HTERT RPE-1 (cell line): ENCODE measurements at regions not wholly inside any gene's neighbourhood (a gene's known extent, or its start where the extent isn't known, plus 50 kb on each side); places are given as distances from the start of the nearest gene placed in this dataset.
"Not testable (repeated sequence)": the region's sequence is repeated elsewhere in the genome, so short reads cannot be mapped to it uniquely, and the experiment has no call there.

ENCODE experiments used
- in situ Hi-C: fragments of 300-500 bp; cut with MboI; formaldehyde crosslinking; loops from 4 replicates; pipeline ENCODE4 v1.14.3; 2020; ENCODE audit warnings: low sequenced_read_pairs

DNA sequence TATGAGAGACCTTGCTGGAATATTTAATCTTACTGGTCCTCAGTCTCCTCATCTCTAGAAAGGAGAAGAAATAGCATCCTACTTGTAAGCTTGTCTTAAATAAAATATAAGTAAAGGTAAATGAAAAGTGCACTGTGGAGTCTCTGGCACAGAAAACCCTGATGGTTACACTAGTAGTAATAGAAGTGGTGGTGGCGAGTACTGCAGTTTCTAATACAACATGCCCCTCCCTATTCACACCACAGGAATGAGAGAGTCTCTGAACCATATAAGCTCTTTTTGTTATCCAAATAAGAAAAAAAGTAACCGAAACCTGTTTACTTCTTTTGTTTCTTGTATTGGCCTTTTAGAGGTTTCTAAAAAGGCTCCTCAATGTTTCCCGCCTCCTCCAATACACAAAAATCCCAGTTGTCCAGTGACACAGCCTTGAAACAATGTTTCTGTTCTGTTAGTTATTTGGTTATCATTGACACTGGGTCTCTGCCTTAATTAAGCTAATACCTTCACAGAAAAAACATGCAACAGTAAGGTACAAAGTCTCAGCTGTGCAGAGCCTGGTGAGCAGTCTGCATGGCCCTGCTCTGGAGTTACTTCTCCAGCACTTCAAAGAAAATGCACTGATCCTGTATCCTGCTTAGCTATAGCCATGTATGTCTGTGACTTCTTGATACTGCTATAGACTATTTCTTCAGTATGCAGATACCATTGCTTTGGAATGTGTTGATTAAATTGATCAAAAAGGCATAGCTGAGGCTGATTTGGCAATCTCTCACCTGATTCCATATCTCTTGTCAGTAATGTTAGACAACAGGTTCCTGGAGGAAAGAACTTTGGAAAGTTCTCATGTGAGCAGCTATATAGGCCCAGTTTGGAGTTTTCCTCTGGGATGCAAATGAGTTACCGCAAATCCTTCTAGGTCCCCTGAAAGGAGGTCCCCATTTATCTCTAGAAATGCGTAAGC lies 315.6 kb upstream of the IL12A start:
- in situ Hi-C loops, result no loop called here

DNA sequence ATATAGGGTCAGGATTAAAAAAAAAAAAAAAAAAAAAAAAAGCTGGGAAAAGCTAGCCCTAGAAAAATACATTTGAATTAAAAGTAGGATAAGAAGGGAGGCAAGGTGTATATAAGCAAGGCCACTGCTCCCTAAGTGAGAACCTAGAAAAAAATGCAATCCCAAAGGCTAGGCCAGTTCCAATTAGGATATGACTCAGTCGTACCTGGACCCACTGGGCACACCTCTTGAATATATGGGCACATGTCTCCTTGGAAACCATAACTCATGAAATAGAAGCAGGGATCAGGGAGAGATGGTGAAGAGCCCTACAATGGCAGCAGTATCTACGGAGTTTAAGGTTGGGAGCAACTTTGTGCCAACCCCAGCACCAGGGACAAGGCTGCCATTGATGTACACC lies 314.1 kb upstream of the IL12A start:
- in situ Hi-C loops, result no loop called here

DNA sequence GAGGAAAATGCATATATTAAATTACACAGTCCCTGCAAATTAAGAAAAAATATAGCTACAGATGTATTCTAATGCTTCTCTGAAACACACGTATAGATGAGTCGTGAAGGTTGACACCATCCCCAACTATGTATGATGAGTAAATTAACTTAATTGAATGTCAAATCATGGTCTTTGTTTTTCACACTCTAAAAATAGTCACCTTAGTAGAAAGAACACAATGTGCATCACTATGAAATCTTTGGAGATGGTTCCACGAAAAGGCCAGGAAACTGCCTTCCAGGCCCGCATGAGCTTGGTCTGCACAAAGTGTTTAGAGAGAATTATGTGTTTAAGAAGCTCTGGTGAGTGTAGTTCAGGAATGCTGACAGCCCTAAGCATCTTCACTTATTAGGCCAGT lies 313.4 kb upstream of the IL12A start:
- in situ Hi-C loops, result no loop called here

DNA sequence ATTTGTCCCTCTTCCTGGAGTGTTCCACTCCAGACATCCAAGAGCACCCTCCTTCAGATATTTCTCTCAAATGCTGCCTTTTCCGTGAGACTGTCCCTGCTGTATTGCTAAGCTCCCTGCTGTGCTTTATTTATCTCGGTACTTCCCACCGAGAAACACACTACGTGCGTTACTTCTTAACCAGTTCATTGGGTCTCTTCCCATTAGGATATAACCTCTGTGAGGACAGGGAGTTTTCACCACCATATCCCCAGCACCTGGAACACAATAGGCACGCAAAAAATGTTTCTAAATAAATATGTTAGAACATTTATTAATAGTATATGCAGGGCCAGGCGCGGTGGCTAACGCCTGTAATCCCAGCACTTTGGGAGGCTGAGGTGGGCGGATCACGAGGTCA lies 308.7 kb upstream of the IL12A start:
- in situ Hi-C loops, result no loop called here

DNA sequence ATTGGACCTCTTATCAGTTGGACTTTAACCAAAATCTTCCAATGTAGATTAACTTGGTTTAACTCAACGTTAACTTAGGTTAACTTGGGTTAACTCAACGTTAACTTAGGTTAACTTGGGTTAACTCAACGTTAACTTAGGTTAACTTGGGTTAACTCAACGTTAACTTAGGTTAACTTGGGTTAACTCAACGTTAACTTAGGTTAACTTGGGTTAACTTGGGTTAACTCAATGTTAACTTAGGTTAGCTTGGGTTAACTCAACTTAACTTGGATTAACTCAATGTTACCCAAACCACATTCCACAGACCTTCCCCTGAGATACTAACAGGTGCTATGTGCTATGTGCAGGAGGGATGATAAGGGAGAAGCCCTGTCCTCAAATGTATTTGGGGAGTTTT lies 306.9 kb upstream of the IL12A start:
- in situ Hi-C loops, result not testable (repeated sequence)

DNA sequence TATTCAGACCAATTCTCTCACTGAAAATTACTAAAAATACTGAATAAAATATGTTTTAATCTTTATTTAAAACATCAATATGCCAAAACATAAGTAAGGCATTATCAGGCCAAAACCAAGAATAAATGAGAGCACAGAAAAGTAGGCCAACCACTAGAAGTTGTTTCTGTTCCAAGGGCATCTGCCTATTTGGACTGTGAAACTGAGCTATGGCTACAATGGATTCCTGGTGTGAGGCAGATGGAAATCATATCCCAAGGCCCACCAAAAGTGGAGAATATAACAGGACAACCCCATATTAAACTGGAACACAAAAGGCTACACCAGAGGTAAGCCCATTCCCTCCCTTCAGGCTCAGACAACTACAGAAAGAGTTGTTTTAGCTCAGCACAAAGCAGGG lies 302.8 kb upstream of the IL12A start:
- in situ Hi-C loops, result no loop called here

DNA sequence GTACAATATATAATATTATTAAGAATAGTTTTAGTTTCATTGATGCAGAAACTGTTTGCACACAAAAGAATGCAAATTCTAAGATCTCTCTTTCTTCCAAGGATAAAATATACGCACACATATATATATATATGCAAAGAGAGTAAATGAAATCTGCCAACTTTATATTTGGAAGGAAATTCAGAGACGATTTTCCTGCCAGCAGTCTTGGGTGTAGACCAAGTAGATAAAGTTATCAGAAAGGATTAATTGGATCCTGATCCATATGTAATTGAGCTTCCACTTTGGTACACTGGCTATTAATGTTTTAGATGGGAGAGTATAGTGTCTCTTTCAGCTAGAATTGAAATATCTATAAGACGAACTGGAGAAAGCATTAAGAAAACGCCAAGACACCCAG lies 295.4 kb upstream of the IL12A start:
- in situ Hi-C loops, result no loop called here

DNA sequence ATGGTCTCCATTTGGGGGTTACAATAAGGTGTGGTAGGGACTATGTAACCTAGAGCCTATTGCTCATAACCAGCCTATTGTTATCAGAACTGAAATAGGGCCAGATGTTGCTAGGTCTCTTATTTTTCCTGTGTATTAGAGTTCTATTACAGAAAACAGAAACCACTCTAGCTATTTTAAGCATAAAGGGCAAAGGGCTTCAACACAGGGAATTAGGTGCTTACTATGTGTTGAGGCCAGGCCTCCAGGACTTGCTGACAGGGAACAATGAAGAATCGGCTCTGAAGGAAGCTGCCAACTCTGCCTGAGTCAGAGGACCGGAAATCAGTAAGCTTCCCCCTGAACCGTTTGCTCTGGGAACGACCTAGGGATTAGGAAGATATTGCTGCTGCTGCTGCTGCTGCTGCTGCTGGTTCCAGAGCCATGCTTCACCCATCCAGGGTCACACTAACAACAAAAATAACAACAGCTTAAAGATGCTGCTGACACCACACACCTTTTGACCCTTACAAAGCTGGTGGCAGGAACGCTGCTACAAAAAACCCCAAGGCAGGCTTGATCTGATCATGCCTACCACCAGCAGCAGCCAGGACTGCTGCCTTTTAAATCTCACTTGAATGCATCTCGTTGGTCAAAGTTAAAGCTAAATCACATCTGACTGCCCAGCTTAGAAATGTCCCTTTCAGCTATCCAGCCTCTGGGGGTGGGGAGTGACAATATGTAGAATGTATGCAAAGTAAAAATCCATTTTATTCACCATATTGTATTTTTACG lies 276.9 kb upstream of the IL12A start:
- in situ Hi-C loops, result no loop called here

DNA sequence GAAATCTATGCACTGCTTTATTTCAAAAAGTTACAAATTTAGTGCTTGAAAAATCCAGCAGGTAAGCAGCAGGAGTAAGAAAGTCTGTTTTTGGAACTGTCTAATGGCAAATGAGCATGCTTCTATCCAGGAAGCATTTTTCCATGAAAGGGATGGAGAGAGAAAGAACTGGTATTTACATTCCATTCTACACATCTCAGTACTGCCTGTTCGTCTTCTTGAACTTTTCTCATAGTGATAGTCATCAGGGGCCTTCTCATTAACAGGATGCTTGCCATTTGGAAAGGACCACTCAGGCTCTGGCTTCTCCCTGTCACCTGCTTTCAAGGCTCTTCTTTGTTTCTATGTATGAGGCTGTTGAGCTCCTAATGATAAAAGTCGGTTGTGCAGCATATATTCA lies 267.3 kb upstream of the IL12A start:
- in situ Hi-C loops, result no loop called here

DNA sequence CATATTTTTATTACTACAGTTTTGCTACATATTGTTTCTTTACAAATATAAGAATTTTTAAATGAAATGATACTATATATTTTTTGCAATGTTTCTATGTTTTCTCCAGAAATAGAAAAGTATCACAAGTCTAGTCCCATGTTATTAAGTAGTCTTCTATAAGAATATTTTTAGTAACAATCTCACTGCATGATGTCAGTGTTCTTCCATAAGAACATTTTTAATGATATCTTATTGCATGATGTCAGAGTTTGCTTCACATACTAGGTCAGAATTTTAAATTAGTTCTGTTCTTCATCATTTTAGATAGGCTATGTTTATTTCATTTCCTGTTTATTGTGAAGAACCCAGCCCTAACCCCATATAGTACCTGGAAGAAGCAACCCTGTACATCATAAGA lies 265.3 kb upstream of the IL12A start:
- in situ Hi-C loops, result no loop called here

DNA sequence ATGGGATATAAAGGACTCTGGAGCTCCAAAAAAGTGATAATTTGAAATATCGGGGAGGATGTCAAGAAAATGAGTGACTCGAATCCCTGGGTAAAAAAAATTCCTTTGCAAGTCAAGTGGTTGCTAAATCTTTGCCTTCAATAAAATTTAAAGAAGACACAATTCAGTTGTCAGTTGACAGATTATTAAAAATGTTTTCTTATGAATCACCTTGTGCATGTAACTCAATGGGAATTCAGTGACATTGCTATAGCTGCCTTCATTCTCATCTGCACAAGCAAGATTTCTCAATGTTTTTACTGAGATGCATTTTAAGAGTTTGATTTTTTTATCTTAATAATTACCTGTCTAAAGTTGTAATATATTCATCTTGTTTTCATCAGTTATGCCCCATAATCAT lies 264.0 kb upstream of the IL12A start:
- in situ Hi-C loops, result no loop called here

DNA sequence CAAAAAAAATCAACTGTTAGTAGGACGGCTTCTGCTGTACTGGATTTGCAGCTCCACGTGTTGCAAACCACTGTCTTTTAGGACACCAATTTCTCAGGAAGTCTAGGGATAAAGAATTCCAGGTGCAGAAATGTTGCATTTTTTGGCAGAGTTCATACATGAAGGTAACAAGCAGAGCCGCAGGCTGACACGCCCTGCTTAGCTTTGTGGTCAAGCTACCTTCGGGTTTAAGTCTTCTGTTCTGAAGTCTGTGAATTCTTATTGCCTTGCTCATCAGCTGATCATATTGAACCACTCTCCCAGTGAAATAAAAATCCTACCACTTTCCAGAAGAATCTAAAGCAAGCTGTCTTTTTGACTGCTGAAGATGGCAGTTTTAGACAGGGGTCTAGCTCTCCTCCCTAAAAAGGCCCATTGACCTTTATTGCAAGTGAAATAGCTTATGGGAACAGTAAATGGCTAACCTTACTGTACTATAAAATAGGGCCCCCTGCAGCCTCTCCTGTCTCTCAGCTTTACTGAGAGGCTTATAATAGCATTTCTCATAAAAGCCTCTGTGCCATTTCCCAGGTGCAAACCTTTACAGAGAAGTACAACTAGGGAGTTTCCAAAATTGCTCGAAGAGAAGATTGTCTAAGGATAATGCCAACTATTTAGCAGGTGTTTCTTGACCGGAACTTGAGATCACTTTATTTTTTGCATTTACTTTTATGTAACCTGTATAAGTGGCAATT lies 262.2 kb upstream of the IL12A start:
- in situ Hi-C loops, result no loop called here

DNA sequence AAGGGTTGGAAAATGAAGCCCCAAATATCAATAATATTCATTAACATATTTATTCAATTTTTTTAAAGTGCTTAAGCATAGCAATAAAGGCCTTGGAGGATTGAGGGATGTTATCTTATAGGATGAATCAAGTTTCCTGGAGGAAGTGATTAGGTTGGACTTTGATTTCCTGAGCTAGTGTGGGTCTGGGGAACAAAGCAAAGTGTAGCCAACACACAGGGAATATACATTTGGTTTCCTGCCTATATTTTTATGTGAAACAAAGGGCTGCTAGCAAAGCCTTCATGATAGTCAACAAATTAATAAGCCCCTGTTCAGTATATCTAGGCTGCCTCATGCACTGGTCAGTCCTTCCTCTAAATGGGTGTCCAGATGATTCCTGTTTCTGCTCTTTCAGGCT lies 261.1 kb upstream of the IL12A start:
- in situ Hi-C loops, result no loop called here

DNA sequence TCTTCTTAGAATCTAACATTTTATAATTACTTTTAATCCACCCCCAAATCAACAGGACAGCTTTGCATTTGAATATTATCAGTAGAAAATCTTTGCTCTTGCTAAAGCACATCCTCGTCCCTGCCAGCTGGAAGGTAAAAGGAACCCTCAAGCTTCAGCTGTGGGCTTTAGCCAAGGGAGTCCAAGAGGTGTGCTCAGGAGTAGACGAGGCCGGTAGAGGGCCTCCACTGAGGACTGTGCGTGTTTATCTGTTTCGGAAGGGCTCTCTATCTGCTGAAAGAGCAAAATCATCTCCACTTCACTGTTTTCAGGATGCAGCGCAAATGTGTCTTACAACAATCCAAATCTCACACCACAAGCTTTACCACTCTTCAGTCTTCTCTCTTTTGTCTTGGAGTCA lies 257.4 kb upstream of the IL12A start:
- in situ Hi-C loops, result no loop called here

DNA sequence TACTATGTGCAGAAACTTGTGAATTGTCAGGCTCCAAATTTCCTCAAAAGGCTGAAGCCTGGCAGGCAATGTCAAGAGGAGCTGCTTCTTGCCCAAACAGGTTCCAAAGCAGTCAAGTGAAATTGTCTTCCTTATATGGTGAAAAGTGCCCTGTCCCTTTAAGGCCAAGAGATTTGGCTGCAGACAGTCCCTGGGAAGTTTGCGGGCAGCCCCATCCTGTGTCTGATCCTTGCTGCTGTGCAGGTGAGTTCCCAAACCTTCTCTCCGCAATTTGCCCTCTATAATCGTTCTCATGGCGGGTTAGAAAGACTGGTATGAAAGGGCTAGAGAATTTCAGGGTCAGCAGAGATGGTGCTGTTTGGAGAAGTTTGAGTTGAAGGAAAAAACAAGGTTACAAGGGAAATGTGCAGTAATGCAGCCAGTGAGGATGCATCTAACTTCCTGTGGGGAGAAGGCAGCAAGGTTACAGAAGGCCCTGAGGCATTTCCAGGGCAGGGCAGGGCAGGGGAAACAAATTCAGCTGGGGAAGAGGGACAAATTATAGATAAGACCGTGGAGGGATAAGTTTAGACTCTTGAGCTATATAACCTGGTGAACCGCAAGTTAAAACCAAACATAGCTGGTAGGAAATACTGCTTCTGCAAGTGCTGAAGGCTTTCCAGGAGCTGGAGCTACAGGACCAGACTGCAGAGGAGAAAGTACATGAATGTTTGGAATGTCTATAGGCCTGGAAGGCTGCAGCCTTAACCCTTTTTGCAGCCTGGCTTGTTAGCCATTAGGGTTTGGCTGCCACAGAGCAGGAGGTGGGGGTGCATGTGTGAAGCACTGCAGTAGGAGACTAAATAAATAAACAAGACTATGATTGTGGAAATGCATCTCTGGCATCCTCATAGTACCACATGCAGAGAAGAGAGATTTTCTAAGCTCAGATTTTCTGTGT lies 256.2 kb upstream of the IL12A start:
- in situ Hi-C loops, result no loop called here

DNA sequence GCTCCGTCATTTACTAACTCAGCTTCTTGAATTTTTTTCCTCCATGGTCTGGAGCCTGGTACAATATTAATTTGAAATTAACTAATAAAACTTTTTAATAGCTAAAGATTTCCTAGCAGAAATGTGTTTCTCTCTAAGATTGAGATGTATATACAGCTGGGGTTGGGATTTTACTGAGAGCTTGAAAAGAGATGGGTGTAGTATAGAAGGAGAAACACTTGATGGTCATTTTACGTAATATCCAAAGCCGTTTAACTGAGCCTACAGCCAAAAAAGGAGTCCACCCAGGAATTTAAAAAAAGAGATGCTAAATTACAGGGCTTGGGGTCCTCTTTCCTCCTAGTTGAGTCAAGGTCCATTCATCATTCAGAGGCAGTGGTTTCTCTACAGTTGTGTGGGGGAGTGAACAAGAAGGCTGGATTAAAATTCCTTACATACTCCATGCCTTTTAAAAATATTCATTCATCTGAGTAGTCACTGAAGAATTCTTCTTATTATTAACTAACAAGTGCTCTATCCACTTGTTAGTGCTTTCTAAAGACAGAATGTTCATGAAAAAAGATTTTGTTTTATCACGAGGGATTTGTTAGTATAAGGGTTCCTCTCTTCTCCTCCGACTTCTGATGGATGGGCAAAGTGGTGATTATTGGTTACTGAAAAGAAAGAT lies 255.3 kb upstream of the IL12A start:
- in situ Hi-C loops, result no loop called here

DNA sequence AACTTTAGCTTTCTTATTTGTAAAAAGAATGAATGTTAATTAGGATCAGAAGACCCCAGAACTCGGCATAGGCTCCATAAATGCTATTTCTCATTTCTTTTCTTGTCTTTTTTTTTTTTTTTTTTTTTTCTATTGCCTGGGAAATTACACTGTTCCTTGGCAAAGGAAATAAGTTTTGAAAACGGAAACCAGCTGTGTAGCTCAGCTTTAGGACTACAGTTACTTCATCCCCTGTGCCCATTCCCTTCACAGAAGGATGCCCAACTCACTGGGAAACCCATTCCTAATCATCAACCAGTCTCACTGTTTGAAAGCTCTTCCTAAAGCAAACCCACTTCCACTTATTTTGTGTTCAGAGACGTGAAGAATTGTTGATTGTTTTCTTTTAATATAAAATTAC lies 254.0 kb upstream of the IL12A start:
- in situ Hi-C loops, result no loop called here

DNA sequence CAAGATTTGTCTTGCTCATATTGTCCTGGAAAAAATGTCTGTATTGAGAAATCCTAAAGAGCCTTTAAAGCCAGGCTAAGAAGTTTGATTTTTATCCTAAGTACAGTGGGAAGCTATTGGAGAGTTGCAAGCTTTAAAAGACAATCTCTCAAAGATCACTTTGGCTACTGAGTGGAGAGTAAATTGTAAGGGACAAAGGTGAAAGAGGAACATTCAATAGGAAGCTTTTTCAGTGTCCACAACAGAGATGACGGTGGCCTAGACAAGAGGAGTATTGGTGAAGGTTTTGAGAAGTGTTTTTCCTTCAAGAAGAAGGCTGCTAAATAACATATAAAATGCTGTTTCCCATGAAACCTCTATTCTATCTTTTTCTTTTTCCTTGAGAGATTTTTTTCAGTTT lies 249.5 kb upstream of the IL12A start:
- in situ Hi-C loops, result no loop called here

DNA sequence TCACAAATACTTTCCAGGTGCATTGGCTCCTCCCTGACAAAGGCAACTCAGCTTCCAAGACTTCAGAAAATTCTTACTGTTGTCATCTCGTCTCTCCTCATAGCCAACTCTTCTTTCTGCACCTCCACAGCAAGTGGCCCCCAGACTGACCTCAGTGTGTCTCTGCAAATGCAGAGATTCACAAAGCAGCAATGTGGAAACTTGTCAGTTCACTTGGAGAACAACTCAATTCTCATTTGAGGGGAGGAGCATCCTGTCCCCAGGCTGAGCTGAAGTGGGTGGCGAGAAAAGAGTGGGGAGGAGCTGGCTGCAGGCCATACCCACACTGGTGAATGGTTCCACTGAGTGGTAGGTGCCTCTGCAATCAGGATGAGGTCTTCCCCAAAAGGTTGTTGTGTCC lies 248.7 kb upstream of the IL12A start:
- in situ Hi-C loops, result no loop called here

DNA sequence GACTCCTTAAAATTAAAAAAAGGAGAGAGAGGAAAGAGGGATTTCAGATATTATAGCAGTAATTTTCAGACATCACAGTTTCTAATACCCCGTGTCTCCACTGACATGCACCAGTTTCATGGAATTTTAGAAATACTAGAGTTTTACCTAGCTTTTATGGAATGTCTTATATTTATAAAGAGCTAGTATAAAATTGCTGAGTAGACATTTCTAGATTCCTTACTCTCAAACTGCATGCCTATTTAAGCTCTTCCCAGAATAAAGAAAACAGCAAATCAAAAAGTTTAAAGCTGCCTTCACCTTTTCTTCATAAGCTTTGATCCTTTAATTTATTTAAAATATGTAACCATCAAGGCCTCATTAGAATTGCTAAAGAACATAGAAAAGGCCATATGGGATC lies 247.4 kb upstream of the IL12A start:
- in situ Hi-C loops, result no loop called here
